HCT116 (cell line): ENCODE measurements at regions not wholly inside any gene's neighbourhood (a gene's known extent, or its start where the extent isn't known, plus 50 kb on each side); places are given as distances from the start of the nearest gene placed in this dataset.

ENCODE experiments used
- ATAC-seq: fragments of 200-7000 bp; cut with Tn5 transposase; 2 replicates; pipeline ENCODE4 v1.9.1; 2020; ENCODE audit warnings: mild to moderate bottlenecking, moderate library complexity
- BruUV-seq: library from RNA; stranded (reverse); fragments of 400-500 nt; replicated peaks from 2 replicates; lab custom pipeline; 2021; lab: Mats Ljungman, UMichigan
- CTCF ChIA-PET: fragments of 300-600 bp; sonication (Branson Sonifier 250); formaldehyde crosslinking; loops from one replicate; lab custom pipeline; 2021; ENCODE audit warnings: antibody characterized with exemption; lab: Charles Lee
- POLR2A ChIA-PET: fragments of 300-600, 350-600 bp; sonication (Branson Sonifier 250); formaldehyde crosslinking; loops from one replicate; lab custom pipeline; 2021; ENCODE audit warnings: antibody characterized with exemption; lab: Charles Lee
- RAD21 ChIA-PET, 2 experiments: fragments of 300-600 bp; sonication (Branson Sonifier 250); formaldehyde crosslinking; loops; one replicate each; lab custom pipeline; 2023; ENCODE audit warnings: low total read pairs in 2 of 2; ENCODE audit not compliant: uncharacterized antibody in 2 of 2, unreplicated experiment in 2 of 2, low non-redundant PET in 1 of 2; lab: Charles Lee
- DNase-seq: peaks from one replicate; pipeline ENCODE4 v3.0.0-alpha.2; 2010; ENCODE audit warnings: low read depth, low spot score
- H2AFZ ChIP-seq: fragments of 200-600 bp; shearing (Covaris generic), sonication (generic); 2 replicates; pipeline ENCODE4 v1.6.1; 2017; ENCODE audit warnings: low read depth, mixed run types, mixed read lengths, antibody characterized with exemption, low read length; ENCODE audit not compliant: poor library complexity, severe bottlenecking
- H3K27ac ChIP-seq: 2 replicates; pipeline ENCODE4 v1.5.1; 2012; ENCODE audit warnings: low read depth, low read length
- H3K27me3 ChIP-seq: fragments of 200-600 bp; sonication (generic); 2 replicates; pipeline ENCODE4 v1.6.1; 2016; ENCODE audit warnings: mixed run types, low read length, mixed read lengths; ENCODE audit not compliant: insufficient read depth
- H3K36me3 ChIP-seq, 2 experiments: fragments of 200-500 bp in 1 of 2; fragments of 200-600 bp in 1 of 2; sonication (Bioruptor generic) in 1 of 2; sonication (generic) in 1 of 2; 2 replicates each; pipeline versions ENCODE4 v1.5.1 to v1.6.1; 2014 to 2016; ENCODE audit warnings: low read length in 2 of 2, inconsistent platforms in 1 of 2, mixed read lengths in 1 of 2, mixed run types in 1 of 2; ENCODE audit not compliant: insufficient read depth in 2 of 2, control insufficient read depth in 1 of 2
- H3K4me1 ChIP-seq, 2 experiments: fragments of 200-600 bp in 1 of 2; sonication (generic) in 1 of 2; 2 replicates each; pipeline versions ENCODE4 v1.5.1 to v1.6.1; 2012 to 2017; ENCODE audit warnings: low read length in 2 of 2, inconsistent platforms in 1 of 2, mild to moderate bottlenecking in 1 of 2, mixed read lengths in 1 of 2, mixed run types in 1 of 2, moderate library complexity in 1 of 2; ENCODE audit not compliant: insufficient read depth in 2 of 2, control insufficient read depth in 1 of 2
- H3K4me2 ChIP-seq: fragments of 200-600 bp; sonication (generic); 2 replicates; pipeline ENCODE4 v1.6.1; 2017; ENCODE audit warnings: mixed run types, low read length, mixed read lengths
- H3K4me3 ChIP-seq, 2 experiments: fragments of 200-600 bp in 1 of 2; sonication (generic) in 1 of 2; replicated peaks in 1 of 2; 2 replicates each; pipeline ENCODE4 v1.5.1; 2011 to 2016; ENCODE audit warnings: low read length in 2 of 2, control low read depth in 1 of 2, low read depth in 1 of 2, mild to moderate bottlenecking in 1 of 2, mixed read lengths in 1 of 2, mixed run types in 1 of 2
- H3K79me2 ChIP-seq: fragments of 200-600 bp; sonication (generic); 2 replicates; pipeline ENCODE4 v1.6.1; 2017; ENCODE audit warnings: mild to moderate bottlenecking, mixed run types, low read length, moderate library complexity, mixed read lengths; ENCODE audit not compliant: insufficient read depth
- H3K9ac ChIP-seq: fragments of 200-600 bp; sonication (generic); 2 replicates; pipeline ENCODE4 v1.6.1; 2016; ENCODE audit warnings: low read length, mixed read lengths
- H3K9me2 ChIP-seq: fragments of 200-600 bp; sonication (generic), shearing (Covaris generic); 2 replicates; pipeline ENCODE4 v1.6.1; 2017; ENCODE audit warnings: mixed run types, mild to moderate bottlenecking, moderate library complexity; ENCODE audit not compliant: insufficient read depth
- H3K9me3 ChIP-seq, 2 experiments: fragments of 200-500 bp in 1 of 2; fragments of 200-600 bp in 1 of 2; sonication (Bioruptor generic) in 1 of 2; sonication (generic) in 1 of 2; 2 replicates each; pipeline ENCODE4 v1.6.1; 2014 to 2017; ENCODE audit warnings: low read length in 2 of 2, mixed read lengths in 2 of 2, inconsistent platforms in 1 of 2, low read depth in 1 of 2, mild to moderate bottlenecking in 1 of 2, mixed run types in 1 of 2, moderate library complexity in 1 of 2; ENCODE audit not compliant: control insufficient read depth in 1 of 2, insufficient read depth in 1 of 2
- H4K20me1 ChIP-seq: fragments of 200-600 bp; sonication (generic), shearing (Covaris generic); 2 replicates; pipeline ENCODE4 v1.6.1; 2017; ENCODE audit warnings: mixed run types, mild to moderate bottlenecking, moderate library complexity; ENCODE audit not compliant: insufficient read depth
- ATF3 ChIP-seq: IDR thresholded peaks from 2 replicates; pipeline ENCODE4 v1.6.1; 2012
- CBX3 ChIP-seq: IDR thresholded peaks from 2 replicates; pipeline ENCODE4 v1.6.1; 2012; ENCODE audit warnings: low read depth
- CEBPB ChIP-seq: IDR thresholded peaks from 2 replicates; pipeline ENCODE4 v1.6.1; 2012; ENCODE audit warnings: low read depth
- CTCF ChIP-seq, 3 experiments: fragments of 200-600 bp in 1 of 3; sonication (generic) in 1 of 3; IDR thresholded peaks in 2 of 3; conservative IDR thresholded peaks in 1 of 3; 2 replicates each; pipeline ENCODE4 v1.5.1; 2012 to 2017; ENCODE audit warnings: low read depth in 2 of 3, low read length in 2 of 3, antibody characterized with exemption in 1 of 3, borderline replicate concordance in 1 of 3, control low read depth in 1 of 3, mild to moderate bottlenecking in 1 of 3, mixed read lengths in 1 of 3, mixed run types in 1 of 3, moderate library complexity in 1 of 3; ENCODE audit not compliant: insufficient read depth in 1 of 3
- EGR1 ChIP-seq: IDR thresholded peaks from 2 replicates; pipeline ENCODE4 v1.6.1; 2012; ENCODE audit warnings: low read depth
- ELF1 ChIP-seq: IDR thresholded peaks from 2 replicates; pipeline ENCODE4 v1.6.1; 2012; ENCODE audit warnings: low read depth, borderline replicate concordance
- EZH2 ChIP-seq: fragments of 200-600 bp; sonication (generic); IDR thresholded peaks from 2 replicates; pipeline ENCODE4 v1.6.1; 2017; ENCODE audit warnings: antibody characterized with exemption, mixed run types
- EZH2phosphoT487 ChIP-seq: fragments of 200-600 bp; IDR thresholded peaks from 2 replicates; pipeline ENCODE4 v1.6.1; 2018; ENCODE audit warnings: antibody characterized with exemption, borderline replicate concordance
- FOSL1 ChIP-seq: IDR thresholded peaks from 2 replicates; pipeline ENCODE4 v1.6.1; 2012; ENCODE audit warnings: low read depth
- MAX ChIP-seq: IDR thresholded peaks from 2 replicates; pipeline ENCODE4 v1.6.1; 2012
- POLR2AphosphoS5 ChIP-seq: IDR thresholded peaks from 2 replicates; pipeline ENCODE4 v1.6.1; 2011; ENCODE audit warnings: mild to moderate bottlenecking, low read depth, low read length, moderate library complexity
- RAD21 ChIP-seq: IDR thresholded peaks from 2 replicates; pipeline ENCODE4 v1.6.1; 2012; ENCODE audit warnings: low read depth, mild to moderate bottlenecking
- SP1 ChIP-seq: IDR thresholded peaks from 2 replicates; pipeline ENCODE4 v1.6.1; 2012; ENCODE audit warnings: low read depth
- TCF7L2 ChIP-seq: IDR thresholded peaks from 2 replicates; pipeline ENCODE4 v1.7.0; 2011; ENCODE audit warnings: borderline replicate concordance, inconsistent platforms; ENCODE audit not compliant: insufficient read depth, insufficient read length; ENCODE audit errors: extremely low read depth
- intact Hi-C: fragments of 100-400 bp; cut with micrococcal nuclease; formaldehyde crosslinking; loops from 2 replicates; pipeline ENCODE4 v1.10.0; 2022

GRCh38 chr12:84619053-84619571 lies 293.5 kb downstream of the SLC6A15 start:
- H3K4me2 ChIP-seq = no peak overlapping the region
- H4K20me1 ChIP-seq = no peaks in the 10 kb centered on the region
- no TSS peak for BruUV-seq
- H3K9me3 ChIP-seq = no peaks in the 10 kb centered on the region
- no peak overlapping the region for H2AFZ ChIP-seq
- DNase-seq (no peak), ATAC-seq (no peak)
- H3K79me2 ChIP-seq = no peaks in the 10 kb centered on the region
- no peaks in the 10 kb centered on the region for H3K4me1 ChIP-seq
- no peak overlapping the region for H3K9ac ChIP-seq
- no peaks in the 10 kb centered on the region for H3K9me2 ChIP-seq
- no peak overlapping the region for H3K4me3 ChIP-seq
- POLR2A ChIA-PET = no interaction called here
- RAD21 ChIA-PET = no interaction called here
- TF ChIP-seq SP1 (no peak), TCF7L2 (no peak), RAD21 (peak; percentile 37), EZH2 (no peak), EGR1 (no peak), FOSL1 (no peak), POLR2AphosphoS5 (no peak), ELF1 (no peak), ATF3 (no peak), MAX (no peak), EZH2phosphoT487 (no peak), CEBPB (no peak), CBX3 (no peak), CTCF (IDR thresholded peaks at IDR 0.05 in 2 of 3, conservative IDR thresholded peaks at IDR 0.05 in 1 of 3; ENCODE audit: borderline replicate concordance in 1 of 3, insufficient read depth in 1 of 3, low read depth in 2 of 3, low read length in 2 of 3) (peak; percentile 12 to 50 (median 14); a peak in 3 of 6 replicates)
- no peaks in the 10 kb centered on the region for H3K27me3 ChIP-seq
- CTCF ChIA-PET = no interaction called here
- intact Hi-C loops = no loop called here
- H3K36me3 ChIP-seq = no peaks in the 10 kb centered on the region
- no peak overlapping the region for H3K27ac ChIP-seq
